ENCODE measurements at regions not wholly inside any gene's neighbourhood (a gene's known extent, or its start where the extent isn't known, plus 50 kb on each side); places are given as distances from the start of the nearest gene placed in this dataset.

DNA sequence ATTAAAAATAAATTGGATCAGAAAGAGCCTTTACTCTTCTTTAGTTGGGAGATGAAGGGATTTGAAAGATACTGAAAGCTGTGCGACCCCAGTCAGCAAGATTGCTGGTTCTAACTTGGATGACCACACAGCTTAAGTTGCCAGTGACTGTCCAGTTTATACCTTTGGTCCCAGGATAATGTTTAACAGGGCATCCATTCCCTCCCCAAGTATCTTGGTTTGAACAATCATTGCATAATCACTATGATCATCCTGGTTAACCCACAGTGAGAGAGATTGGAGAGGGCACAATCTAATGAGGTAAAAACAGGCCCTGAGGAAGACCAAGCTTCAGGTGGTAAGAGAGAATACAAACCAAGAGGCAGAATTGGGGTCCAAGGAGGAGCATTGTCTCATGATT lies 798.3 kb downstream of the MAFB start:
- DNase-seq: no peak

DNA sequence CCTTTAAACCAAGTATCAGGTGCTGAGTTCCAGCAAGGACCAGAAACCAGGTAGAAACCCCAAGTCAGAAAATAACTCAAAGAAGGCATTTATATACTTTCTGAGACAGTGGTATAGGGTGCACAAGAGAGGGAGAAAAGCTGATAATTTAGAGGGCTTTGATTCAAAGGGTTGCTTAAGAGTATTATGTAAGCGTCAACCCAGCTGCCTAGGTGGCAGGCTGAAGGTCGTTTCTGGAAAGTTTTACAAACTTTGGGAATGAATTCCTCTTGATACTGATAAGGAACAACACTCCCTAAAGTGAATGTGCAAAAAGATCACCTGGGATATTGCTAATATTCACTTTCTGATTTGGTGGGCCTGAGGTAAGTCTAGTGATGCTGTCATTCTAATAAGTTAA lies 800.7 kb downstream of the MAFB start:
- DNase-seq: no peak

- no peak for DNase-seq
These were observed 802.3 kb downstream of the MAFB start for GRCh38 chr20:39886650-39887190.

GRCh38 chr20:39885975-39886649 lies 802.9 kb downstream of the MAFB start:
- DNase-seq: peak; percentile 40

- no peak for DNase-seq
These were observed 806.2 kb downstream of the MAFB start for GRCh38 chr20:39882806-39883205.

- DNase-seq: no peak
These were observed 808.1 kb downstream of the MAFB start for GRCh38 chr20:39880890-39881289.

DNA sequence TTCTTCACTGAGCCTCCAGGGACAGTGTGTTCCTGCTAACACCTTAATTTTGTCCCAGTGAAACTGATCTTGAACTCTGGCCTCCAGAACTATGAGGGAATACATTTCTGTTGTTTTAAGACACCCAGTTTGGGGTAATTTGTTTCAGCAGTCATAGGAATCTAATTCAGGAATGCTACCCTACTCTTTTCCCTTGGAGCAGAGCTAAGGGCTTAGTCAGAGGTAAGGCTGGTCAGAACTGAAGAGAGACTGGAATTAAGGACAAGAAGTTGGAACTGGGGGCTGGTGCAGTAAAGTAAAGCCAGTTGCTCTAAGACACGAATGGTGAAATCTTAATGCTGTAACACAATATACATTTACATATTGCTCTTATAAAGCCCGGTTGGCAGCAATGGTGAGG lies 809.7 kb downstream of the MAFB start:
- DNase-seq: no peak

DNA sequence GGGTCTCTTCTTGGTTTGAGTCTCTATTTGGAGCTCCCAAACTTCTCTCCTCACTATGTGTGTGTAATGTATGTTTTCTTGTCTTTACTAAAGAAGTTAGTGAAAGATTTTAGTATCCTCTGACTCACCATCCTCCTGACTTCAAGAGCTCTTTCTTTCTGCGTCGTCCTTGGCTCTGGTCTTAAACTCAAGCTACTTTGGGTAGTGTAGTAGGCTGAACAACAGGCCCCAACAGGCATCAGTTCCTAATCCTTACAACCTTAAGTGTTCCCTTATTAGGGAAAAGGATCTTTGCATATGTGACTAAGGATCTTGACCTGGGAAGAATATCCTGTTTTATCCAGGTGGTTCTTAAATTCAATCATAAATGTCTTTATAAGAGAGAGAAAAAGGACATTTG lies 810.2 kb downstream of the MAFB start:
- no peak for DNase-seq

DNA sequence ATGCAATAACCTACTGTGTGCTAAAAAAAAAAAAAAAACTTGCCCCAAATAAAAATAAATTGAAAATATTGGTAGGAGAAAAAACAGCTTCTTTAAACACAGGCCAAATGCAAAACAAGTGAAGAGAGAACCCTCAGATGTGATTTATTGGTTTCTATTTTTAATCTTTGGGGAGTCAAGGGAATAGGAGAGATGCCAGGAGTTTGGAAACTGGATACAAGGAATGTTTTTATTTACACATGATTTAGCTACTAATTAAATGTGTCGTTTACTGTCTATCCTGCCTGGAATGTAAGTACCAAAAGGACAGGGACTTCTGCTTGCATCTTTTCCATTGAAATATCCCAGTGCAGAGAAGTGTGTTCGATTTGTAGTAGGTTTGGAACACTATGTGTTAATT lies 810.7 kb downstream of the MAFB start:
- no peak for DNase-seq

- DNase-seq: no peak
These were observed 811.2 kb downstream of the MAFB start for GRCh38 chr20:39877788-39878187.

- no peak for DNase-seq
These were observed 811.9 kb downstream of the MAFB start for GRCh38 chr20:39876976-39877635.

- no peak for DNase-seq
These were observed 813.4 kb downstream of the MAFB start for GRCh38 chr20:39875492-39876110.

DNA sequence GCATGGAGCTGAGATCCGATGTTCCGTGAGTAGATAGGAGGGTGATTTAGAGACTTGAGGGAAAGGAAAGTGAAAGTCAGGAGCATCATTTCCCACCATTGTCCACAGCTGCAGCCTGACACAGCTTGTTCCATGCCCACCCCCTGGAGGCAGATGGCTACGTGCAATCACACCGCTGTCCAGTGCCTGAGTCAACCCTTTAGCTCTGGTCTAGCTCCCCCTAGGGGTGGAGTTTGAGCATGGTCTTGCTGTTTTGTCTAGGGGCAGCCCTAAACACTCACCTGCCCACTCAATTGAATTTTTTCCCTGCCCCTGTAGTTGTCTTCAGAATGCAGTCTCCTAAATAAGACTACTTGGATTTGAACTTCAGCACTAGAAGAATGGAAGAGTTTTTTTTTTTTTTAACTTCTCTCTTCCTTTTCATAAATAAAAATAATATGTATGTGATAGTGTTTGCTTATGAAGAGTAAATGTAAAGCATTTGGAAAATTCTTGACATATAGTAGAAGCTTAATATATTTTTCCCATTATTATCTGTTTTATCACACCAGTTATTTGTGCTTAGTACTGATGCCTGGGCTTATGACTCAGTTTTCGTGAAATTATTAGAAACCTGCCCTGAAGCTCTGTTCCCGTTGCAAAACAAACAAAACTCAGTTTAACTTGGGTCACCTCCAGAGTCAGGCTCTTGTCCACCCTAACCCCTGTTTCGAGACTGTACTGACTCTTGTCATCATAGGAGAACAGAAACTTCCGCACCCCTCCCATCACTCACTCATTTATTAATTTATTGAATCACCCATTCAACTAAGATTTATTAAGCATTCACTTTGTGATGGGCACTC lies 814.8 kb downstream of the MAFB start:
- peak; percentile 52 for DNase-seq

- no peak for DNase-seq
These were observed 815.8 kb downstream of the MAFB start for GRCh38 chr20:39873286-39873685.

- DNase-seq: no peak
These were observed 818.0 kb downstream of the MAFB start for GRCh38 chr20:39871013-39871412.

DNA sequence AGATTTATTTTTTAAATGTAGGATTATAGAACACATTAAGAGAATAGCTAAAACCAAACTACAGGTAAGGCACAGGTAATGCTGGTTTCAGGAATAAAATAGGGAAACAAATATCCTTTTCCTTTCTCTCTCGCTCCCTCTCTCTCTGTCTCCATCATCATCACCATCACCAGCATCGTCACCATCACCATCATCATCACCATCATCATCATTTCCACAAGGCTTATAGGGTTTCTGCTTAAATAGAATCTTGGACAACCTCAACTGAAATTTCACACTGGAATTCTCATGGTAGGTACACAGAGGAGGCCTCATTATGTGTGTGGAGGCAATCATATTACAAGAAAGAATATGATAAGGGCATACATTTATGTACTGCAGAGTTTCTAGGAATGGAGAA lies 823.6 kb downstream of the MAFB start:
- no peak for DNase-seq

DNA sequence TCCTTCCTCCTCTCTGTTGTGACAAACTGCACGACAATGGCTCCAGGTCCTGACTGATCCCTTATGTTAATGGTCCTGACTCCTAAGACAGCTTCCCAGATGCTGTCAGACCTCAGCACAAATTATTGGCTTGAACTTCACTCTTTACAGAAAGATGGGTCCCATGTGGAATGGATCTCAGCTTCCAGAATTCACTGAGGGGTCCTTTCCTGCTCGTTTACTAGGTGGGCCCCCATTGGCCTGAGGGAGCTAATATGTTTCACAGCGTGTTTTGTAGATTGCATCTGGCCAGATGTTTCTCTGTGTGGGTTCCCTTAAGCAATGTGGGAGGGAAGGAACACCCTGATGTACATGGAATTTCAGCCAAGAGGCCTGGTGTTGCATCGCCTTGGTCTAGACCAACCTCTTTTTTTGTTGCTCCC lies 826.6 kb downstream of the MAFB start:
- no peak for DNase-seq

GRCh38 chr20:39861381-39861780 lies 827.7 kb downstream of the MAFB start:
- no peak for DNase-seq

- no peak for DNase-seq
These were observed 831.2 kb downstream of the MAFB start for GRCh38 chr20:39857835-39858234.

DNA sequence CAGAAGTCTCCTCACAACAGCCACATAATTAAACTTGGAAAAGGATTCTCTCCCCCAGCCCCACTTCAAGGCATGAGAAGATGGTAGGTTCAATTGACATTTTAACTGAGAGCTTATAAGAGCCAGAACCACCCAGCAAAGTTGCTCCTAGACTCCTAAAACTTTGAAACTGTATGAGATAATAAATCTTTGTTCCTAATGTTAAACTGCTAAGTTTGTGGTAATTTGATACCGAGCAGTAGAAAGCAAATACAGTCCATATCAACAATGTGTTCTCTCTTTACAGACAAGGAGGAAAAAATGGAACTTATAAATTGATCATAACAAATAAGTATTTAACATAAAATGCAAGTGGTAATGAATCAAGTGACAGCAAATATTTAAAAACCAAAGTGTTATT lies 831.8 kb downstream of the MAFB start:
- DNase-seq: no peak

DNA sequence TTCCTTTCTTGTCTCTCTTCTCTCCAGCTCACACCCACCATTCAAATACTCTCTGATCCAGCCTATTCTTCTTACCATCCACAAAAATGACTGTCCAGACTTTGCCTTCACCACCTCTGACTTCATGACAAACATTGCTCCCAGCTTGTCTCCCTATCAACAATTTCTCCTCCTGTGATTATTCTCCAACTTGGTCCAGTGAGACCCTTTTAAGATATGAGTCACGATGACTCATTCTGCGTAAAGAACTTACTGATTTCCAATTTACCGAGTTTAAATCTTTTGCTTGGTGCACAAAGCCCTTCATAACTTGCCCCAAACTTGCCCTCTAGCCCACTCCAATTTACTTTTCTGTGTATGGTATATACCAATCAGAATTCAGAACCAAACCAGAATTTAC lies 833.2 kb downstream of the MAFB start:
- no peak for DNase-seq

- no peak for DNase-seq
These were observed 834.0 kb downstream of the MAFB start for GRCh38 chr20:39855056-39855455.

DNA sequence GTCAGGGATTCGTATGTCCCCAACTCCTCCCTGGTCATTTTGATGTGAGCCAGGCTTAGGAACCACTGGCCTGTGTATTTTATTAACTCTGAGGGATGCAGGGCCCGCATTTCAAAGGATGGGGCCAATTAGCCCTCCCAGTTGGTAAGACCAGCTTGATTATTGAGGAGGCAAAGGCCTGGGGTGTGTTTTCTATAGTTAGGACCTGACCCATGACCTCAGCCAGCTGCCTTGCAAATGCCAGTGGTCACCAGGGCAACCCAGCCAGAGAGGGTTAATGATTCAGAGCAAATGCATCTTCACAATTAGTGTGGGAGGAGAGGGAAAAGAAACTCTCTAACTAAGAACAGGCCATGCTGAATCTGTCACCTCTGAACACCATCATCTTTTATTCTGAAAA lies 835.4 kb downstream of the MAFB start:
- DNase-seq: no peak
